HUES64 (cell line): ENCODE measurements at regions not wholly inside any gene's neighbourhood (a gene's known extent, or its start where the extent isn't known, plus 50 kb on each side); places are given as distances from the start of the nearest gene placed in this dataset.

ENCODE experiments used
- H3K27ac ChIP-seq: 2 replicates; pipeline ENCODE4 v1.7.0; 2013; ENCODE audit warnings: low read depth, low read length, inconsistent platforms
- H3K27me3 ChIP-seq: 2 replicates; pipeline ENCODE4 v1.6.1; 2013; ENCODE audit warnings: mild to moderate bottlenecking, low read length; ENCODE audit not compliant: insufficient read depth
- H3K36me3 ChIP-seq: 2 replicates; pipeline ENCODE4 v1.6.1; 2013; ENCODE audit warnings: mild to moderate bottlenecking, low read length; ENCODE audit not compliant: insufficient read depth
- H3K4me1 ChIP-seq: 2 replicates; pipeline ENCODE4 v1.6.1; 2013; ENCODE audit warnings: mild to moderate bottlenecking, low read length, moderate library complexity; ENCODE audit not compliant: insufficient read depth
- H3K4me3 ChIP-seq: 2 replicates; pipeline ENCODE4 v1.5.1; 2013; ENCODE audit warnings: mild to moderate bottlenecking, low read length, moderate library complexity
- H3K9ac ChIP-seq: 2 replicates; pipeline ENCODE4 v1.6.1; 2013; ENCODE audit warnings: mild to moderate bottlenecking, low read depth, low read length
- H3K9me3 ChIP-seq: 2 replicates; pipeline ENCODE4 v1.6.1; 2013; ENCODE audit warnings: low read depth, low read length; ENCODE audit not compliant: insufficient read depth
- WGBS: fragments of 150-250, 120-280 bp; methylation state at CpG from one replicate; pipeline ENCODE4 v1.1.7; 2013; ENCODE audit warnings: missing lambda C conversion rate; 5-methylcytosine and 5-hydroxymethylcytosine counted together

DNA sequence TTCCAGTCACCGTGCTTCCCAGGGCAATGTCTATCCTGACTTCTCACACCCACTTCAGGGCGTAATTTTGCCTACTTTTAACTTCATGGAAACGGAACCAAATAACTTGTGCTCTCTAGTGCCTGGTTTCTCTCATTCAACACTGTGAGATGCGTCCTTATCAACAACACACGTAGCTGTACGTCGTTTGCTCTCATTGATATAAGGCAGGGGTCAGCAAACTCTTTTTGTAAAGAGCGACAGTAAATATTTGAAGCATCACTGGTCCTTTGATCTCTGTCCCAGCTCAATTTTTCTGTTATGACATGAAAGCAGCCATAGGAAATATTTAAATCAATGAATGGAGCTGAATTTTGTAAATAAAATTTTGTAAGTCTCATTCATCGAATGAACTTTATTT, 239.3 kb upstream of the KCNG1 start:
- Histone ChIP-seq H3K4me1 (peaks cover 15% of the 10 kb centered on the region; the same call in 1 of the 2 replicates), H3K27ac (no peak overlapping the region), H3K27me3 (no peaks in the 10 kb centered on the region), H3K4me3 (no peak overlapping the region), H3K9ac (no peak overlapping the region), H3K36me3 (no peaks in the 10 kb centered on the region), H3K9me3 (peaks cover 15% of the 10 kb centered on the region)
- 94% methylated on average over 9 of the region's 9 CpGs for WGBS

DNA sequence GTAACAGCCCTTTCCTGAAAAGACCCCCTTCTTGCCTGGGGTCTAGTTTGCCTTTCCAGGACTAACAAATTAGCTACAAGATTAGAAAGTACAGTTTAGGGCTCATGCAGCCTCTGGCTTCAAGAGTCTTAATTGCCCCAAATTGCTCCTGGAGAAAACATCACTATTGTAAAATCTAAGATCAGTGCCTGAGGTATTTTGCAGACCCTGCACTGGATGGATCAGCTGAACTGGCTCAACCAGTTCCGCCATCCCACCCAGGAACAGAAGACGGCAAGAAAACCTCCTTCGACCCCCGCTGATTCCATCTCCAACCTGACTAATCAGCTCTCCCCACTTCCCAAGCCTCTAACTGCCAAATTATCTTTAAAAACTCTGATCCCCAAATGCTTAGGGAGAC, 236.5 kb upstream of the KCNG1 start:
- peaks cover 15% of the 10 kb centered on the region; the same call in 1 of the 2 replicates for H3K4me1 ChIP-seq
- no peaks in the 10 kb centered on the region for H3K36me3 ChIP-seq
- no peak overlapping the region for H3K9ac ChIP-seq
- WGBS: 94% methylated on average over 4 of the region's 4 CpGs
- H3K27me3 ChIP-seq: no peaks in the 10 kb centered on the region
- H3K27ac ChIP-seq: no peak overlapping the region
- H3K4me3 ChIP-seq: no peak overlapping the region
- H3K9me3 ChIP-seq: peaks cover 3% of the 10 kb centered on the region

DNA sequence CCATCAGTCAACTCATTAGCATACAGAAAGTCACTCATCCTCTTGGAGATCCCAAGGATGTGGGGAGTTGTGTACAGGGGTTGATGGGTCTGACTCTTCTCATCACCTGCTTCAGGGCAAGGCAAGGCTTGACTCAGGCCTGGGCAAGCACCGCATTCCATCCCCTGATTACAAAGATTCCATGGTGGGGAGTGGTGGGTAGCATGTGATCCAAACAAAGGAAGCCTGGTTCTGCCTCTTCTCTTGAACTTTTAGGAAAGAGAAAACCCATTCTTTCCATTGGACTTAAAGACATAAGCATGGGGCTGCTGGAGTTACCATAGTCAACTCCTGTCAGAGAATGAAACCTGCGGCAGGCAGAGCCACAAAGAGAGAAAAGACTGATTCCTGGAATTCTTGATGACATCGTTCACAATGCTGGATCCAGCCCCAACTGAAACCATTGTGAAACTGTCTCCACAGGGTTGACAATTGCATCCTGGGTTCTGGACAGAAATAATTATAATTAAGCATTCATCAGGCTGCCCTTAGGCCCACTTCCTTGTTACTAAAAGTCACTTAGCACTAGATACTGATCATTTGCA, 235.8 kb upstream of the KCNG1 start:
- H3K9ac ChIP-seq: no peak overlapping the region
- H3K4me1 ChIP-seq: peaks cover 15% of the 10 kb centered on the region; the same call in 1 of the 2 replicates
- 88% methylated on average over 3 of the region's 3 CpGs for WGBS
- H3K27ac ChIP-seq: no peak overlapping the region
- no peaks in the 10 kb centered on the region for H3K9me3 ChIP-seq
- H3K36me3 ChIP-seq: no peaks in the 10 kb centered on the region
- H3K4me3 ChIP-seq: no peak overlapping the region
- no peaks in the 10 kb centered on the region for H3K27me3 ChIP-seq

DNA sequence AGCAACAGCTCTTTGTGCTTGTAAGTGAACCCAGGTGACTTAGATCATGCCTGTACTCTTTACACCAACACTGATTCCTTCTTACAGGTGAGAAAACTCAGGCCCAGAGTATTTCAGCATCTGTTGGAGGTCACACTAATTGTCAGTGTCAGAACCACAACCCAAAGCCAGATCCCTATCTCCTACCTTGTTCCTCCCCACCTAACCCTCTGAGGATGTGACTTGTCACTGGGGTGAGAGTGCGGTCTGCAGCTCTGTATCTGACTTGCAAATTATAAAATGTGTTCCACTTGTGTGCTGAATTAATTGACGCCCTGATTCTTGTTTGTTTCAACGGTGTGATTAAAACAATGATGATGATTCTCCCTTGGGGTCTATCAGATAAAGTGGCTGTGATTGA, 232.5 kb upstream of the KCNG1 start:
- 93% methylated on average over 3 of the region's 3 CpGs for WGBS
- Histone ChIP-seq H3K9me3 (peaks cover 12% of the 10 kb centered on the region), H3K9ac (no peak overlapping the region), H3K27ac (no peak overlapping the region), H3K27me3 (no peaks in the 10 kb centered on the region), H3K4me1 (peaks cover 13% of the 10 kb centered on the region; the same call in 1 of the 2 replicates), H3K36me3 (no peaks in the 10 kb centered on the region), H3K4me3 (no peak overlapping the region)

DNA sequence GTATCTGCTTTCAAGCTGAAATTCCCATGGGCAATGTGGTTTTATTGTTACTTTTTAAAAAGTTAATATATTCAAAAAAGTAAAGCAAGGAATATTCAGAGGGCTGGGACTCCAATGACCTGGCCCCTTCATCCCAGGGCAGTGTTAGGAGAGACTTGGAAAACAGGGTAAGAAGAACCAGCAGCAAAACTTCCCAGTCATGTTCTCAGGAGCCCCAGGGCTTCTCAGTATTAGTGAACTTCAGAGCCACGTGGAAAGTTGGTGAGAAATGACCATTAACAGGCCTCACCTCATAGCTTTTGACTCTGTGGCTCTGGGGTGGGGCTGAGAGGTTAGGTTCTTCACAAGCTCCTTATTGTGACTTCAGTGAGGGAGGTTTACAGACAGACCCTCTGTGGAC, 230.4 kb upstream of the KCNG1 start:
- Histone ChIP-seq H3K27ac (no peak overlapping the region), H3K4me1 (no peaks in the 10 kb centered on the region), H3K9me3 (peaks cover 12% of the 10 kb centered on the region), H3K4me3 (no peak overlapping the region), H3K9ac (no peak overlapping the region), H3K36me3 (no peaks in the 10 kb centered on the region), H3K27me3 (no peaks in the 10 kb centered on the region)
- 71% methylated on average over 1 of the region's 1 CpG for WGBS

DNA sequence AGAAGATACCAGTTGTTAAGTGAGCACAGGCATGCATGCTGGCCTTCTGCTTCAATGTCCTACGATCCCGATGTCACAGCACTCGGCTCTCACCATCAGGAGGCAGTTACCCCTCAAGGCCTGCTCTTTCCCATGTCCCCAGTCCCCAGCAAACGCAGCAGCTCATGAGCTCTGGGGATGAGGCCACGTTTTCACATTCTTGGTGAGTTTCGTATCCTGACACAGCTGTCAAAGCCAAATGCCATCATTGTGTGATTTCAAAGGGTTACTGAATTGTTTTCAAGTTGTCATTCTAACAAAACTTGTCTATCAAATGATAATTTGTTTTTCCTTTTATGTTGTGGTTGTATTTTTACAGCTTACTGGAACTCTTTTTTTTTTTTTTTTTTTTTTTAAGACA, 226.9 kb upstream of the KCNG1 start:
- no peaks in the 10 kb centered on the region for H3K27me3 ChIP-seq
- no peak overlapping the region for H3K4me3 ChIP-seq
- H3K9me3 ChIP-seq: peaks cover 12% of the 10 kb centered on the region
- 76% methylated on average over 6 of the region's 6 CpGs for WGBS
- H3K9ac ChIP-seq: no peak overlapping the region
- H3K4me1 ChIP-seq: no peaks in the 10 kb centered on the region
- H3K36me3 ChIP-seq: no peaks in the 10 kb centered on the region
- no peak overlapping the region for H3K27ac ChIP-seq

DNA sequence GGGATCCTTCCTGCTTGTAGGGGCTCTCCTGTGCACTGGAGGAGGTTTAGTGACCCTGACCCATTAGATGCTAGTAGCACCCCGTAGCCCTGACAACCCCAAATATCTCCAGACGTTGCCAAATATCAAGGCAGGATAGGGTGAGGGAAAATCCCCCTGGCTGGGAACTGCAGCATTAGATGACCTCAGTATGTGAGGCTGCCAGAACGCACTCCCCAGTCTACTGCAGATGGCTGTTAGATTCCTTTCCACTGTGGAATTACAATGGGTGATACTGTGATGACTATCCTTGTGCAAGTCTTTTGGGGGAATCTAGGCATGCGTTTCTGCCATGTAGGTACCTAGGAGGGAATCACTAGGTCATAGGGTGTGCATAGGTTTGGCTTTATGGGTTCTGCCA, 226.3 kb upstream of the KCNG1 start:
- no peaks in the 10 kb centered on the region for H3K4me1 ChIP-seq
- H3K27me3 ChIP-seq: no peaks in the 10 kb centered on the region
- 77% methylated on average over 4 of the region's 4 CpGs for WGBS
- no peak overlapping the region for H3K9ac ChIP-seq
- H3K27ac ChIP-seq: no peak overlapping the region
- H3K4me3 ChIP-seq: no peak overlapping the region
- H3K36me3 ChIP-seq: no peaks in the 10 kb centered on the region
- H3K9me3 ChIP-seq: peaks cover 12% of the 10 kb centered on the region

DNA sequence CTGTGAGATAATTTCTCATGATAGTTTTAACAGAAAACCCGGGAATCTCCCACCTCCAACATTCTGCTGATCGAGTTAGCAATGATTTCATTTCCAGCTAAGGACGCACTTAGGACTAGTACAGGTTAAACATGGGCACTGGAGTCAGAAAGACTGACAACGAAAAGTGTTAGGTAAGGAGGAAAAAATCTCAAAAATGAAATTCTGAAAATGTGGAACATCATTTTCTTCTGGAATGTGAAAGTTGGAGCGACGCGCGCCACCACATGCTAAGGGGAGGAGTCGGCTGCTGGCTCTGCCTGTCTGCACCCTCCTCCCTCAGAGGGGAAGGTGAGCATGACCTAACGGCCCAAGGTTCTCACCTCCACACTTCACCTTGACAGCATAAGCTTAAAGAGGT, 221.6 kb upstream of the KCNG1 start:
- no peaks in the 10 kb centered on the region for H3K36me3 ChIP-seq
- H3K4me3 ChIP-seq: no peak overlapping the region
- H3K27ac ChIP-seq: no peak overlapping the region
- no peaks in the 10 kb centered on the region for H3K4me1 ChIP-seq
- peaks cover 18% of the 10 kb centered on the region; the same call in 1 of the 2 replicates for H3K9me3 ChIP-seq
- H3K9ac ChIP-seq: no peak overlapping the region
- WGBS: 91% methylated on average over 10 of the region's 10 CpGs
- no peaks in the 10 kb centered on the region for H3K27me3 ChIP-seq

DNA sequence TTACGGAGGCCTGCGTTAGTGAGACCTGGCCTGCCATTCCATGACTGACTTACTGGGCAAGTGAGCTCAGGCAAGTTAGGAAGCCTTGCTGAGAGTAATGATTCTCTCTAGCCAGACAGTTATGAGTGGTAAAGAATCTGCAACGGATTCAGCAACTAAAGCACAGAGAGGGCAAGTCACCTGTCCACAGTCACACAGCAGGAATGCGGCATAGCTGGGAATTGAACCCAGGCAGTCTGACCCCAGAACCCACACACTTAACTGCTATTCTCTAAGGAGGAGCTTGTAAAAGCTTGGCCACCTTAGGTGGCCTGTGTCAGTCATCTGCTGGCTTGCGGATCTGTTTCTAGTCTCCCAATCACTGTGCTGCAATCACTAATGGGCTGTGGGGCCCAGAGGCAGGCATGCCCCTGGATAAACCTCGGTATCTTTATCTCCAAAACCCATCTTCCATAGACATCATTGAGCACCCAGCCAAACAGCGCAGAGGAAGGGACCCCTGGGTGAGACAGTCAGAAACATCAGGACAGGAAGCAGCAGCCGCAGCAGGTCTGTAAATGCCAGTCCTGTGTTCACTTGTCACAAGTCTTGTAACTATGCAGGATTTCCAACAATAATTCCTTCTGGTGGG, 215.9 kb upstream of the KCNG1 start:
- Histone ChIP-seq H3K9ac (no peak overlapping the region), H3K36me3 (no peaks in the 10 kb centered on the region), H3K4me3 (no peak overlapping the region), H3K9me3 (peaks cover 18% of the 10 kb centered on the region; the same call in 1 of the 2 replicates), H3K27me3 (no peaks in the 10 kb centered on the region), H3K27ac (no peak overlapping the region), H3K4me1 (no peaks in the 10 kb centered on the region)
- 93% methylated on average over 8 of the region's 8 CpGs for WGBS

DNA sequence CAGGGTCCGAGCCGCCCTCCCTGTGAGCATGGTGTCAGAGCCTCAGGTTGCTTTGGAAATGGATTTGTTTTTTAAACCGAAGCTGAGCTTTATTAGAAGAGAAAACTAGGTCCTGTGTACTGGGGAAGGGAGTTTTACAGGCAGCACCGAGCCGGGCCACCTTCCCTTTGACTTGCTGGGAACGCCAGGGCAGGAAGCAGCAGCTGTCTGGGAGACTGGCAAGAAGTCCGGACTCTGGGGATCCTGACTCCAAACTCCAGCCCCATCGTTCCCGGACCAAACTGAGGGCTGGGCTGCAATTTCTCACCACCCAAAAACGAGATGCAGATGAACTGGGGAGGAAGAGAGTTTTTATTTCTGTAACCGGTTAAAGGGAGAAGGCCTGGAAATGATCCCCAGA, 214.9 kb upstream of the KCNG1 start:
- WGBS: 86% methylated on average over 11 of the region's 11 CpGs
- no peaks in the 10 kb centered on the region for H3K4me1 ChIP-seq
- no peaks in the 10 kb centered on the region for H3K27me3 ChIP-seq
- H3K27ac ChIP-seq: no peak overlapping the region
- no peak overlapping the region for H3K4me3 ChIP-seq
- no peaks in the 10 kb centered on the region for H3K36me3 ChIP-seq
- peaks cover 13% of the 10 kb centered on the region; the same call in 1 of the 2 replicates for H3K9me3 ChIP-seq
- no peak overlapping the region for H3K9ac ChIP-seq

DNA sequence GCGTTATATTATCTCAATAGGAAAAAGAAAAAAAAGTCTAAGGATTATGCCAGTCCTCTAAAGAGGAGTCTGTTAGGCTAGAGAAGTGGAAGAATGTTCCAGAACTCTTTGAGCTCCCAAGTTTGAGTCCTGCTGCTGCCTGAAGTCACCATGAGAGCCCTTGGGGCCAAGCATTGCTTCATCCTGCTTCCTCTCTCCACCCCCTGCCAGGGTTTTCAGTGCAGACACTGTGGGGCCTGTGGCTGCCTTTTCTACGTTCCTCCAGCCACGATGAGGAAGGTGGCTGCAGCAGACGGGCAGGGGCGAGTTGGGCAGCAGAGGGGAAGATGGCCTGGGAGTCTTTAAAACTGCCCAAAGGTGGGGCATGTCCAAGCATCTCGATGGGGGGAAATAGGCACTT, 214.4 kb upstream of the KCNG1 start:
- H3K9ac ChIP-seq: no peak overlapping the region
- no peaks in the 10 kb centered on the region for H3K4me1 ChIP-seq
- no peak overlapping the region for H3K4me3 ChIP-seq
- H3K9me3 ChIP-seq: peaks cover 8% of the 10 kb centered on the region; the same call in 1 of the 2 replicates
- H3K36me3 ChIP-seq: no peaks in the 10 kb centered on the region
- no peak overlapping the region for H3K27ac ChIP-seq
- H3K27me3 ChIP-seq: no peaks in the 10 kb centered on the region
- WGBS: 78% methylated on average over 6 of the region's 6 CpGs
